ENCODE measurements at regions not wholly inside any gene's neighbourhood (a gene's known extent, or its start where the extent isn't known, plus 50 kb on each side); places are given as distances from the start of the nearest gene placed in this dataset.

DNA sequence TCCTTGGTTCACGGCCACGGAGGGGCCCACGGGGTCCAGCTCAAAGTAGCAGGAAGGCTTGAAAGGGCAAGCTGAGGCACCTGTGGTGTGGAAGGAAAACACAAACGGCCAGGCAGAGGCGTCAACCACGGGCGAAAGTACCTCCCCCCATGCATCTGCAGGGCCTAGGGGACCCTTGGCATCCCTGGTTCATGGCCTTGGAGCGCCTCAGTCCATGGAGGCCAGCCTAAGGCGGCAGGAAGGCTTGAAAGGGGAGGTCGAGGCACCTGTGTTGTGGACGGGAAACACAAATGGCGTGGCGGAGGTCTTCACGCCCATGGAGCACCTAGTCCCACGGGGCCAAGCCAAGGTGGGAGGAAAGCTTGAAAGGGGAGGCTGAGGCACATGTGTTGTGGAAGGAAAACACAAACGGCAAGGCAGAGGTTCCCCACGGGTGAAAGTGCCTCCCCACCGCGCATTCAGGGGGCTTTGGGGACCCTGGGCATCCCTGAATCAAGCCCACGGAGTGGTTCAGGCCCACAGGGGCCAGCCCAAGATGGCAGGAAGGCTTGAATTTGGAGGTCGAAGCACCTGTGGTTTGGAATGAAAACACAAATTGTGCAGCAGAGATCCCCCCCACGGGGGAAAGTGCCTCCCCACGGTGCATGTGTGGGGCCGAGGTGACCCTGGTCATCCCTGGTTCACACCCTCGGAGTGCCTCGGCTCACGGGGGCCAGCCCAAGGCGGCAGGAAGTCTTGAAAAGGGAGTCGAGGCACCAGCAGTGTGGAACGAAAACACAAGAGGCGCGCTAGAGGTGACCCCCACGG is 380.8 kb downstream of the ALG10 start:
- TF ChIP-seq, protein P1, sequence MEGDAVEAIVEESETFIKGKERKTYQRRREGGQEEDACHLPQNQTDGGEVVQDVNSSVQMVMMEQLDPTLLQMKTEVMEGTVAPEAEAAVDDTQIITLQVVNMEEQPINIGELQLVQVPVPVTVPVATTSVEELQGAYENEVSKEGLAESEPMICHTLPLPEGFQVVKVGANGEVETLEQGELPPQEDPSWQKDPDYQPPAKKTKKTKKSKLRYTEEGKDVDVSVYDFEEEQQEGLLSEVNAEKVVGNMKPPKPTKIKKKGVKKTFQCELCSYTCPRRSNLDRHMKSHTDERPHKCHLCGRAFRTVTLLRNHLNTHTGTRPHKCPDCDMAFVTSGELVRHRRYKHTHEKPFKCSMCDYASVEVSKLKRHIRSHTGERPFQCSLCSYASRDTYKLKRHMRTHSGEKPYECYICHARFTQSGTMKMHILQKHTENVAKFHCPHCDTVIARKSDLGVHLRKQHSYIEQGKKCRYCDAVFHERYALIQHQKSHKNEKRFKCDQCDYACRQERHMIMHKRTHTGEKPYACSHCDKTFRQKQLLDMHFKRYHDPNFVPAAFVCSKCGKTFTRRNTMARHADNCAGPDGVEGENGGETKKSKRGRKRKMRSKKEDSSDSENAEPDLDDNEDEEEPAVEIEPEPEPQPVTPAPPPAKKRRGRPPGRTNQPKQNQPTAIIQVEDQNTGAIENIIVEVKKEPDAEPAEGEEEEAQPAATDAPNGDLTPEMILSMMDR (IDR thresholded peaks at IDR 0.05; ENCODE audit: borderline replicate concordance, insufficient read depth, low read depth, low read length) = no peak
- no peak overlapping the region for H3K4me3 ChIP-seq (ENCODE audit: low read depth, low read length)

DNA sequence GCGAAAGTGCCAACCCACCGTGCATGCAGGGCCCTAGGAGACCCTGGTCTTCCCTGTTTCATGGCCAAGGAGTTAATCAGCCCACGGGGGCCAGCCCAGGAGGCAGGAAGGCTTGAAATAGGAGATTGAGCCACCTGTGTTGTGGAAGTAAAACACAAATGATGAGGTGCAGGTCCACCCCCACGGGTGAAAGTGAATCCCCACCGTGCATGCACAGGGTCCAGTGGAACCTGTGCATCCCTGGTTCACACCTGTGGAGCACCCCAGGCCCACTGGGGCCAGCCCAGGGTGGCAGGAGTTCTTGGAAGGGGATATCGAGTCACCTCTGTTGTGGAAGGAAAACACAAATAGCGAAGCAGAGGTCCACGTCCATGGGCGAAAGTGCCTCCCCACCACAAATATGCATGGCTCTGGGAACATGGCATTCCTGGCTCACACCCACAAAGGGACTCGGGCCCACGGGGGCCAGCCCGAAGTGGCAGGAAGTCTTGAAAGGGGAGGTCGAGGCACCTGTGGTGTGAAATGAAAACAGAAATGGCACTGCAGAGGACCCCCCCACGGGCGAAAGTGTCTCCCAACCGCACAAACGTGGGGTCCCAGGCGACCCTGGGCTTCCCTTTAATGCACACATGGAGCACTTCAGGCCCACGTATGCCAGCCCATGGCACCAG is 381.5 kb downstream of the ALG10 start:
- H3K4me3 ChIP-seq (ENCODE audit: low read depth, low read length) = no peak overlapping the region
- TF ChIP-seq, protein P1 (IDR thresholded peaks at IDR 0.05; ENCODE audit: borderline replicate concordance, insufficient read depth, low read depth, low read length) = no peak

DNA sequence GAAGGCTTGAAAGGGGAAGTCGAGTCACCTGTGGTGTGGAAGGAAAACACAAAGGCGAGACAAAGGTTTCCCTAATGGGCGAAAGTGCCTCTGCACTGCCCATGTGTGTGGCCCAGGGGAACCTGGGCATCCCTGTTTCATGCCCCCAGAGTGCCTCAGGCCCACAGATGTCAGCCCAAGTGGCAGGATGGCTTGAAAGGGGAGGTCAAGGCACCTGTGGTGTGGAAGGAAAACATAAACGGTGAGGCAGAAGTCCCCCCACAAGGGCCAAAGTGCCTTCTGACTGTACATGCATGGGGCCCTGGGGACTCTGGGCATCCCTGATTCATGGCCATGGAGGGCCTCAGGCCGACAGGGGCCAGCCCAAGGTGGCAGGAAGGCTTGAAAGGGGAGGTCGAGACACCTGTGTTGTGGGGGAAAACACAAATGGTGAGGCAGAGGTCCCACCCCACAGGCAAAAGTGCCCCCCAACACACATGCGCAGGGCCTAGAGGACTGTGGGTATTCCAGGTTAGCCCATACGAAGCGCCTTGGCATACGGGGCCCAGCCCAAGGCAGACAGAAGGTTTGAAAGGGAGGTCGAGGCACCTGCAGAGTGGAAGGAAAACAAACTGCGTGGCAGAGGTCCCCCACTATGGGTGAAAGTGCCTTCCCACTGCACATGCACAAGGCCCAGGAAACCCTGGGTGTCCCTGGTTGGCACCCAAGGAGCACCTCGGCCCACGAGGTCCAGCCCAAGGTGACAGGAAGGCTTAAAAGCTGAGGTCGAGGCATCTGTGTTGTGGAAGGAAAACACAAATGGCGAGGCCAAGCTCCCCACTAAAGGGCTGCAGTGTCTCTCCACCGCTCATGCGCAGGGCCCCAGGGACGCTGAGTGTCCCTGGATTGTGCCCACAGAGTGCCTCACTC is 382.3 kb downstream of the ALG10 start:
- TF ChIP-seq, protein P1 (IDR thresholded peaks at IDR 0.05; ENCODE audit: borderline replicate concordance, insufficient read depth, low read depth, low read length) = no peak
- H3K4me3 ChIP-seq (ENCODE audit: low read depth, low read length) = no peak overlapping the region

DNA sequence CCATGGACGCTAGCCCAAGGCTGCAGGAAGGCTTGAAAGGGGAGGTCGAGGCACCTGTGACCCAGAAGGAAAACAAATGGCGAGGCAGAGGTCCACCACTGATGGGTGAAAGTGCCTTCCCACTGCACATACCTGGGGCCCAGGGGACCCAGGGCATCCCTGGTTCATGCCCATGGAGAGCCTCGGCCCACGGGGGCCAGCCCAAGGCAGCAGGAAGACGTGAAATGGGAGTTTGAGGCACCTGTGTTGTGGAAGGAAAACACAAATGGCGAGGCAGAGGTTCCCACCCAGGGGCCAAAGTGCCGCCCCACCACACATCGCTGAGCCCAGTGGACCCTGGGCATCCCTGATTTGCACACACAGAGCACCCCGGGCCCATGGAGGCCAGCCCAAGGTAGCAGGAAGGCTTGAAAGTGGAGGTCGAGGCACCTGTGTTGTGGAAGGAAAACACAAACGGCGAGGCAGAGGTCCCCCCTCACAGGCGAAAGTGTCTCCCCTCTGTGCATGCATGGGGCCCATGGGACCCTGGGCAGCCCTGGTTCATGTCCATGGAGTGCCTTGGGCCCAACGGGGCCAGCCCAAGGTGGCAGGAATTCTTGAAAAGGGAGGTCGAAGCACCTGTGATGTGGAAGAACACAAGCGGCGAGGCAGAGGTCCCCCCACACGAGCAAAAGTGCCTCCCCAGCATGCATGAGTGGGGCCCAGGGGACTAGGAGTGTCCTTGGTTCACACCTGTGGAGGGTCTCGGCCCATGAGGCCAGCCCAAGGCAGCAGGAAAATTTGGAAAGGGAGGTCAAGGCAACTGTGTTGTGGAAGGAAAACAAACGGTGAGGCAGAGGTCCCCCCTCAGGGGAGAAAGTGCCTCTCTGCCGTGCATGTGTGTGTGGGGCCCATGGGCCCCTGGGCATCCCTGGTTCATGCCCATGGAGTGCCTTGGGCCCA is 383.3 kb downstream of the ALG10 start:
- TF ChIP-seq, protein P1 (IDR thresholded peaks at IDR 0.05; ENCODE audit: borderline replicate concordance, insufficient read depth, low read depth, low read length) = no peak

DNA sequence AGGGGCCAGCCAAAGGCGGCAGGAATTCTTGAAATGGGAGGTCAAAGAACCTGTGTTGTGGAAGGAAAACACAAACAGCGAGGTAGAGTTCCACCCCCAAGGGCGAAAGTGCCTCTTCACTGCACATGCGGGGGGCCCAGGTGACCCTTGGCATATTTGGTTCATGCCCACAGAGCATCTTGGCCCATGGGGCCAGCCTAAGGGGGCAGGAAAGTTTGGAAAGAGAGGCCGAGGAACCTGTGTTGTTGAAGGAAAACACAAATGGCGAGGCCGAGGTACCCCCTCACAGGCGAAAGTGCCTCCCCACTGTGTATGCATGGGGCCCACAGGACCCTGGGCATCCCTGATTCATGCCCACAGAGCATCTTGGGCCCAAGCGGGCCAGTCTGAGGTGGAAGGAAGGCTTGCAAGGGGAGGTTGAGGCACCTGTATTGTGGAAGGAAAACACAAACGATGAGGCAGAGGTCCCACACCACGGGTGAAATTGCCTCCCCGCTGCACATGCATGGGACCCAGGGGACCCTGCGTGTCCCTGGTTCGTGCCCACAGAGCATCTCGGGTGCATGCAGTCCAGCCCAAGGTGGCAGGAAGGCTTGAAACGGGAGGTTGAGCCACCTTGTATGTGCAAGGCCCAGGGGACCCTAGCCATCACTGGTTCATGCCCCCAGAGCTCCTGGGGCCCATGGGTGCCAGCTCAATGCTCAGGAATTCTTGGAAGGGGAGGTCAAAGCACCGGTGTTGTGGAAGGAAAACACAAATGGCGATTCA is 384.1 kb downstream of the ALG10 start:
- H3K4me3 ChIP-seq (ENCODE audit: low read depth, low read length) = no peak overlapping the region
- TF ChIP-seq, protein P1 (IDR thresholded peaks at IDR 0.05; ENCODE audit: borderline replicate concordance, insufficient read depth, low read depth, low read length) = no peak

More for the DNA sequence above, 383.3 kb downstream of the ALG10 start:
- no peak overlapping the region for H3K4me3 ChIP-seq (ENCODE audit: low read depth, low read length)

DNA sequence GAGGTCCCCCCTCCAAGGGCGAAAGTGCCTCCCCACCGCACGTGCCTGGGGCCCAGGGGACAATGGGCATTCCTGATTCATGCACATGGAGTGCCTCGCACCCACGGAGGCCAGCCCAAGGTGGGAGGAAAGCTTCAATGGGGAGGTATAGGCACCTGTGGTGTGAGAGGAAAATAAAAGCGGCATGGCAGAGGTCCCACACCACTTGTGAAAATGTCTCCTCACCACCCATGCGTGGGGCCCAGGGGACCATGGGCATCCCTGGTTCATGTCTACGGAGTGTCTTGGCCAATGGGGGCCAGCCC is 384.7 kb downstream of the ALG10 start:
- no peak overlapping the region for H3K4me3 ChIP-seq (ENCODE audit: low read depth, low read length)
- TF ChIP-seq, protein P1 (IDR thresholded peaks at IDR 0.05; ENCODE audit: borderline replicate concordance, insufficient read depth, low read depth, low read length) = no peak
